Bronchial epithelial cell (primary cell): ENCODE measurements at regions not wholly inside any gene's neighbourhood (a gene's known extent, or its start where the extent isn't known, plus 50 kb on each side); places are given as distances from the start of the nearest gene placed in this dataset.

Source experiments
- DNase-seq: peaks from one replicate; pipeline ENCODE4 v3.0.0-alpha.2; 2010; ENCODE audit warnings: low read depth
- FAIRE-seq: peaks from 2 replicates; lab custom pipeline; 2011; peaks lifted over from hg19 to GRCh38; lab: Jason Lieb, UNC
- H3K27me3 ChIP-seq: 2 replicates; pipeline ENCODE4 v1.5.1; 2011; ENCODE audit warnings: low read length; ENCODE audit not compliant: control insufficient read depth, insufficient read depth
- H3K36me3 ChIP-seq: 2 replicates; pipeline ENCODE4 v1.5.1; 2011; ENCODE audit warnings: low read length; ENCODE audit not compliant: control insufficient read depth, insufficient read depth
- H3K4me3 ChIP-seq: 2 replicates; pipeline ENCODE4 v1.5.1; 2011; ENCODE audit warnings: mild to moderate bottlenecking, low read depth, low read length, control low read depth
- TF ChIP-seq, protein P1 (sequence below): IDR thresholded peaks from 2 replicates; pipeline ENCODE4 v1.5.1; 2011; ENCODE audit warnings: mild to moderate bottlenecking, moderate library complexity, low read length, control low read depth, inconsistent platforms; ENCODE audit not compliant: insufficient read depth, severe bottlenecking

DNA sequence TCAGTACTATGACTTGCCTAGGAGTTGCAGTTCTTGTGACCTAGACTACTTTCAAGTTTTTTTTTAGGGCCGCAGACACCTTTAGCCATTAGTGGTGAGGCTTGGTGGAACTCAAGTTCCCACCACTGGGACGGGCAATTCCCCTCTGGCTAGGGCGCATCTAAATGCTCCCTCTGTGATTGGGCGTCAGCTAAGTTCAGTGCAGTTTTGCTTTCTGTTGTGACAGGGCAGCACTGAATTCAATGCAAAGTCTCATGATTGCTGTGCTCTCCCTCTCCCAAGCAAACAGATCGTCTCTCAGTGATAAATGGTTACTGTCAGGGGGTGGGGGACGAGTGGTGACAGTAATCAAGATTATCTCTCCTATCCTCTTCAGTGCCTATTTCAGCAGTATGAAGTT lies 52.7 kb upstream of the FRMPD3 start:
- TF ChIP-seq, protein P1, sequence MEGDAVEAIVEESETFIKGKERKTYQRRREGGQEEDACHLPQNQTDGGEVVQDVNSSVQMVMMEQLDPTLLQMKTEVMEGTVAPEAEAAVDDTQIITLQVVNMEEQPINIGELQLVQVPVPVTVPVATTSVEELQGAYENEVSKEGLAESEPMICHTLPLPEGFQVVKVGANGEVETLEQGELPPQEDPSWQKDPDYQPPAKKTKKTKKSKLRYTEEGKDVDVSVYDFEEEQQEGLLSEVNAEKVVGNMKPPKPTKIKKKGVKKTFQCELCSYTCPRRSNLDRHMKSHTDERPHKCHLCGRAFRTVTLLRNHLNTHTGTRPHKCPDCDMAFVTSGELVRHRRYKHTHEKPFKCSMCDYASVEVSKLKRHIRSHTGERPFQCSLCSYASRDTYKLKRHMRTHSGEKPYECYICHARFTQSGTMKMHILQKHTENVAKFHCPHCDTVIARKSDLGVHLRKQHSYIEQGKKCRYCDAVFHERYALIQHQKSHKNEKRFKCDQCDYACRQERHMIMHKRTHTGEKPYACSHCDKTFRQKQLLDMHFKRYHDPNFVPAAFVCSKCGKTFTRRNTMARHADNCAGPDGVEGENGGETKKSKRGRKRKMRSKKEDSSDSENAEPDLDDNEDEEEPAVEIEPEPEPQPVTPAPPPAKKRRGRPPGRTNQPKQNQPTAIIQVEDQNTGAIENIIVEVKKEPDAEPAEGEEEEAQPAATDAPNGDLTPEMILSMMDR = no peak
- DNase-seq (no peak), FAIRE-seq (no peak)
- Histone ChIP-seq H3K4me3 (no peak overlapping the region), H3K36me3 (no peaks in the 10 kb centered on the region), H3K27me3 (no peaks in the 10 kb centered on the region)

DNA sequence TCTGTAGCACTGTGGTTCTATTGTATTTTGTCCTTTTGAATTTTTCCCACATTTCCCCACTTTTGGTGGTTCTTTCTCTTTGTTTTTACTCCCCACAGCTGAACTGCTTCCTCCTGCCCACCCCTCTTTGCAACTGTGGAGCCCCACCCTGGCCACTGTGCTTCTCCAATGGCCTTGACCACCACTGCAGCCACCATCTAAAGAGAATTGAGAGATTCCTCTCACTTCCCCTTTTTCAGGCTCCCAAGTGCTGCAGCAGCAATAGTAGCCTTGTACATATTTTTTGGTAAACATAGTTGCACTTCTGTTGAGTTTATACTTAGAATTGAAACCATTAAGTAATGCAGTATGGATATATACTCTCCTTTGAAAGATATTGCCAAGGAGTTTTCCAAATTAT lies 51.3 kb upstream of the FRMPD3 start:
- Histone ChIP-seq H3K27me3 (no peaks in the 10 kb centered on the region), H3K36me3 (no peaks in the 10 kb centered on the region), H3K4me3 (no peak overlapping the region)
- DNase-seq (no peak), FAIRE-seq (no peak)
- TF ChIP-seq, protein P1 = no peak
